Umbilical cord (tissue), 1 donor: ENCODE measurements at regions not wholly inside any gene's neighbourhood (a gene's known extent, or its start where the extent isn't known, plus 50 kb on each side); places are given as distances from the start of the nearest gene placed in this dataset.

ENCODE experiments used
- DNase-seq: peaks from one replicate; pipeline ENCODE4 v3.0.0-alpha.2; 2015; ENCODE audit warnings: low spot score

GRCh38 chr21:20627594-20627993 lies 370.6 kb upstream of the NCAM2 start:
- DNase-seq, result no peak

GRCh38 chr21:20631633-20632032 lies 366.6 kb upstream of the NCAM2 start:
- no peak for DNase-seq

GRCh38 chr21:20639026-20639425 lies 359.2 kb upstream of the NCAM2 start:
- DNase-seq, result no peak

GRCh38 chr21:20641241-20641640 lies 357.0 kb upstream of the NCAM2 start:
- DNase-seq, result no peak

GRCh38 chr21:20642681-20643080 lies 355.5 kb upstream of the NCAM2 start:
- no peak for DNase-seq

- DNase-seq, result no peak
Observed at GRCh38 chr21:20644552-20644951, 353.7 kb upstream of the NCAM2 start.

- no peak for DNase-seq
Observed at GRCh38 chr21:20645344-20645743, 352.9 kb upstream of the NCAM2 start.

- no peak for DNase-seq
Observed at GRCh38 chr21:20646431-20647165, 351.6 kb upstream of the NCAM2 start.

- DNase-seq, result peak; percentile 43
Observed at GRCh38 chr21:20647607-20648006, 350.6 kb upstream of the NCAM2 start.

GRCh38 chr21:20649231-20649630 lies 349.0 kb upstream of the NCAM2 start:
- DNase-seq, result no peak

- DNase-seq, result no peak
Observed at GRCh38 chr21:20652846-20653245, 345.4 kb upstream of the NCAM2 start.

- no peak for DNase-seq
Observed at GRCh38 chr21:20661246-20661645, 337.0 kb upstream of the NCAM2 start.

- DNase-seq, result no peak
Observed at GRCh38 chr21:20661745-20662422, 336.3 kb upstream of the NCAM2 start.

GRCh38 chr21:20662514-20662913 lies 335.7 kb upstream of the NCAM2 start:
- no peak for DNase-seq

- DNase-seq, result no peak
Observed at GRCh38 chr21:20667931-20668330, 330.3 kb upstream of the NCAM2 start.

GRCh38 chr21:20685475-20685874 lies 312.7 kb upstream of the NCAM2 start:
- DNase-seq, result no peak

- DNase-seq, result no peak
Observed at GRCh38 chr21:20698585-20698984, 299.6 kb upstream of the NCAM2 start.

GRCh38 chr21:20701235-20701634 lies 297.0 kb upstream of the NCAM2 start:
- no peak for DNase-seq

- no peak for DNase-seq
Observed at GRCh38 chr21:20703112-20703767, 295.0 kb upstream of the NCAM2 start.

GRCh38 chr21:20720623-20721022 lies 277.6 kb upstream of the NCAM2 start:
- no peak for DNase-seq

GRCh38 chr21:20721151-20721550 lies 277.1 kb upstream of the NCAM2 start:
- DNase-seq, result no peak

GRCh38 chr21:20728691-20729090 lies 269.5 kb upstream of the NCAM2 start:
- DNase-seq, result no peak

- DNase-seq, result peak; percentile 28
Observed at GRCh38 chr21:20729376-20729775, 268.8 kb upstream of the NCAM2 start.
